Ovary (tissue), 3 donors: ENCODE measurements at regions not wholly inside any gene's neighbourhood (a gene's known extent, or its start where the extent isn't known, plus 50 kb on each side); places are given as distances from the start of the nearest gene placed in this dataset.

Experiments
- POLR2A ChIP-seq: fragments of 450-650 bp; IDR thresholded peaks from one replicate; pipeline ENCODE4 v1.6.1; 2017; ENCODE audit warnings: antibody characterized with exemption, mild to moderate bottlenecking, moderate library complexity
- TF ChIP-seq, protein P1 (sequence below), 3 donors: fragments of 450-650 bp in 2 of 3; fragments of 200-600 bp in 1 of 3; IDR thresholded peaks; one replicate each; pipeline versions ENCODE4 v1.5.1 to v1.8.0; 2016 to 2022; ENCODE audit warnings: antibody characterized with exemption in 3 of 3, mild to moderate bottlenecking in 1 of 3
- donor health status: DM: no; HTN: no; CAD: no.

DNA sequence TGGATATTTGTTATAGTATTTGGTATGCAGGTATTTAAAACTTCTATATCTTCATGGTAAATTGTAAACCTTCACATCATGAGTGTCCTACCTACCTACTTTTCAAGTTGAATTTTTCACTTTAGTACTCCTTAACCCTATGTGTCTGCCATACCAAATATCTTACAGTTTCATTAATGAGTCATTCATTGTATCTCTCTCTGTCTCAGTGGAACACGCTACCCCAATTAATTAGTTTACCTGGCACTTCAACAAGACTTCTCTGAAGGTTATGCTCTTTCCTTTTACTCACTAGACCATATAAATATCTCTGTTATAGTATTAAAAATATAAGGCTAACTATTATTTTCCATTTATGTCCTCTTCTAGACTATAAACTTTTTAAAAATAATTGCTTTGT, 123.9 kb upstream of the GJE1 start:
- TF ChIP-seq POLR2A: no peak
- TF ChIP-seq, protein P1, sequence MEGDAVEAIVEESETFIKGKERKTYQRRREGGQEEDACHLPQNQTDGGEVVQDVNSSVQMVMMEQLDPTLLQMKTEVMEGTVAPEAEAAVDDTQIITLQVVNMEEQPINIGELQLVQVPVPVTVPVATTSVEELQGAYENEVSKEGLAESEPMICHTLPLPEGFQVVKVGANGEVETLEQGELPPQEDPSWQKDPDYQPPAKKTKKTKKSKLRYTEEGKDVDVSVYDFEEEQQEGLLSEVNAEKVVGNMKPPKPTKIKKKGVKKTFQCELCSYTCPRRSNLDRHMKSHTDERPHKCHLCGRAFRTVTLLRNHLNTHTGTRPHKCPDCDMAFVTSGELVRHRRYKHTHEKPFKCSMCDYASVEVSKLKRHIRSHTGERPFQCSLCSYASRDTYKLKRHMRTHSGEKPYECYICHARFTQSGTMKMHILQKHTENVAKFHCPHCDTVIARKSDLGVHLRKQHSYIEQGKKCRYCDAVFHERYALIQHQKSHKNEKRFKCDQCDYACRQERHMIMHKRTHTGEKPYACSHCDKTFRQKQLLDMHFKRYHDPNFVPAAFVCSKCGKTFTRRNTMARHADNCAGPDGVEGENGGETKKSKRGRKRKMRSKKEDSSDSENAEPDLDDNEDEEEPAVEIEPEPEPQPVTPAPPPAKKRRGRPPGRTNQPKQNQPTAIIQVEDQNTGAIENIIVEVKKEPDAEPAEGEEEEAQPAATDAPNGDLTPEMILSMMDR (IDR thresholded peaks at IDR 0.05): no peak
